Esophagus (tissue), 2 donors: ENCODE measurements at regions not wholly inside any gene's neighbourhood (a gene's known extent, or its start where the extent isn't known, plus 50 kb on each side); places are given as distances from the start of the nearest gene placed in this dataset.

Experiments used
- H3K27ac ChIP-seq, 2 donors: one replicate each; pipeline ENCODE4 v1.5.1; 2013; ENCODE audit warnings: low read depth in 2 of 2, mild to moderate bottlenecking in 2 of 2, inconsistent platforms in 1 of 2, low read length in 1 of 2, moderate library complexity in 1 of 2
- H3K27me3 ChIP-seq, 2 donors: one replicate each; pipeline ENCODE4 v1.6.1; 2013; ENCODE audit warnings: low read length in 2 of 2, control low read depth in 1 of 2, mild to moderate bottlenecking in 1 of 2; ENCODE audit not compliant: insufficient read depth in 2 of 2, control insufficient read depth in 1 of 2
- H3K36me3 ChIP-seq, 2 donors: one replicate each; pipeline ENCODE4 v1.6.1; 2013; ENCODE audit warnings: low read length in 1 of 2; ENCODE audit not compliant: control insufficient read depth in 2 of 2, insufficient read depth in 2 of 2
- H3K4me1 ChIP-seq, 2 donors: one replicate each; pipeline ENCODE4 v1.6.1; 2013; ENCODE audit warnings: low read length in 1 of 2; ENCODE audit not compliant: control insufficient read depth in 2 of 2, insufficient read depth in 2 of 2
- H3K4me3 ChIP-seq, 2 donors: one replicate each; pipeline ENCODE4 v1.5.1; 2013; ENCODE audit warnings: low read length in 2 of 2, mild to moderate bottlenecking in 2 of 2, low read depth in 1 of 2, moderate library complexity in 1 of 2
- H3K9me3 ChIP-seq, 2 donors: one replicate each; pipeline ENCODE4 v1.6.1; 2013; ENCODE audit warnings: mild to moderate bottlenecking in 2 of 2, low read depth in 1 of 2, low read length in 1 of 2, moderate library complexity in 1 of 2; ENCODE audit not compliant: control insufficient read depth in 2 of 2, insufficient read depth in 1 of 2
- whole genome bisulfite sequencing, 2 donors: extraction: QIAGEN DNeasy Blood & Tissue Kit; methylation state at CpG; one replicate each; pipeline ENCODE4 v1.1.7; 2013; 5-methylcytosine and 5-hydroxymethylcytosine counted together
- donor health status: healthy with polysubstance abuse.
- donor health status: Bipolar disorder and iron deficiency.

DNA sequence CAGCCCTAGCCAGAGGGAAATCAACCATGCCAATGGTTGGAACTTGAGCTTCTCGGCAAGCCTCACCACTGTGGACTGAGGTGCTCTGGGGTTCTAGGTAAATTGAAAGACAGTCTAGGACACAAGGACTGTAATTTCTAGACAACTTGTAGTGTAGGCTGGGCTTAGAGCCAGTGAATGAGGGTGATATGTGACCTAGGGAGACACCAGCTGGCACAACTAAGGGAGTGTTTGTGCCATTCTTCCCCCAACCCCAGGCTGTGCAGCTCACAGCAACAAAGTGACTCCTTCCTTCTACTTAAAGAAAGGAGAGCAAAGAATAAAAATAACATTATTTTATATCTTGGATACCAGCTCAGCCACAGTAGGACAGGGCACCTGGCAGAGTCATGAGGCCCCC, 1690.7 kb upstream of the TMEFF2 start:
- 96 to 98% methylated on average over 1 of the region's 1 CpG for WGBS, 2 donors
- Histone ChIP-seq H3K27ac (no peak overlapping the region), H3K4me3 (no peak overlapping the region), H3K36me3 (no peaks in the 10 kb centered on the region), H3K4me1 (no peaks in the 10 kb centered on the region), H3K27me3 (no peaks in the 10 kb centered on the region), H3K9me3 (peaks cover 0 to 3% of the 10 kb centered on the region in 2 donors)

DNA sequence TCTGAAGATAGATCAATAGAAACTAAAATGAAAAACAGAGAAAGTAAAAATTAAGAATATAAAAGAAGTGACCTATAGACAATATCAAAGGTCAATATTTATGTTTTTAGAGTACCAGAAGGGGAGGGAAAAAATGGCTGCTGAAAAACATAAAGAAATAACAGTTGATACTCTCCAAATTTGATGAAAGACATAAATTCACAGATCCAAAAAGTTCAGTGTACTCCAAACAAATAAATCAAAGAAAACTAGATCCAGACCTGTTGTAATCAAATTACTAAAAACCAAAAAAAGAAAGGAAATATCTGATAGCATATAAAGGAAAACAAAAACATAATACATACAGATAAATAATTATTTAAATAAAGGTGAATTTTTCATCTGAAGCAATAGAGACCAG, 1689.1 kb upstream of the TMEFF2 start:
- Histone ChIP-seq H3K4me3 (no peak overlapping the region), H3K27ac (no peak overlapping the region), H3K36me3 (no peaks in the 10 kb centered on the region), H3K27me3 (no peaks in the 10 kb centered on the region), H3K4me1 (no peaks in the 10 kb centered on the region), H3K9me3 (peaks cover 0 to 3% of the 10 kb centered on the region in 2 donors)

DNA sequence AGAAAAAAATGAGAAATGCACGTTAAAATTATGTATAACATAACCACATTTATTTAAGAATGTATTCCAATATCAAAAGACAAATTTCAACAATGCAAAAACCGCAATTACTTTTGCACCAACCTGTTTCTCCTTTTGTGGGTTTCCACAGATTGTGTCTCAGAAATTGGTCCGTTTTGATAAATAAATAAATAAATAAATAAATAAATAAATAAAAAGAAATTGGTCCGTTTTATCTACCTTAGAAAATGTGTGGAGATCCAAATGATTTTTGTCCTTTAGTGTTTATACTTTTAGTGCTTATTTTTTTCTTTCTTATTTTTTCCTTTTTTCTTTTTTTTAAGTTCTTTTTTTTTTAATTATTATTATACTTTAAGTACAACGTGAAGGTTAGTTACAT, 1682.2 kb upstream of the TMEFF2 start:
- H3K9me3 ChIP-seq = no peaks in the 10 kb centered on the region
- no peak overlapping the region for H3K27ac ChIP-seq
- H3K36me3 ChIP-seq = no peaks in the 10 kb centered on the region
- no peak overlapping the region for H3K4me3 ChIP-seq
- no peaks in the 10 kb centered on the region for H3K4me1 ChIP-seq
- WGBS, 2 donors = 91 to 93% methylated on average over 5 of the region's 5 CpGs
- no peaks in the 10 kb centered on the region for H3K27me3 ChIP-seq

DNA sequence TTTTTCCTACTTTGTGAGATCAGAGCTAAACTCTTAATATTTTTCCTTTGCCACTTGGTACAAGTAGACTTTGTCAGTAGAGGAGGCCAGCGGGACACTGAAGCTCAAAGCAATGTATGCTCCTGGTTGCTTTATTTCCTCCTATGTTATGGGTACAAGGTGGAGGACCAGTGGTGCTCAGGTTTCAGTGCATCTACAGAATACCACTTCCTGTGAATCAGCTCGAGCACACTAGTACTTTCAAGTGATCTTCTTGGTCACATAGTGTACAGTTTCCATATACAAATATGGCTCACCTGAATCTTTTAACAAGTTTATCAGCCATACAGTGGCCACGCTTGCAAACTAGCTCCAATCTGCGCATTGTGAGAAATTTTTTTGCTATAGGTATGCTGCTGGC, 1674.8 kb upstream of the TMEFF2 start:
- no peak overlapping the region for H3K27ac ChIP-seq
- no peaks in the 10 kb centered on the region for H3K27me3 ChIP-seq
- H3K36me3 ChIP-seq = no peaks in the 10 kb centered on the region
- H3K4me3 ChIP-seq = no peak overlapping the region
- H3K9me3 ChIP-seq = peaks cover 0 to 14% of the 10 kb centered on the region in 2 donors
- no peaks in the 10 kb centered on the region for H3K4me1 ChIP-seq
- WGBS, 2 donors = 36 to 37% methylated on average over 4 of the region's 4 CpGs

DNA sequence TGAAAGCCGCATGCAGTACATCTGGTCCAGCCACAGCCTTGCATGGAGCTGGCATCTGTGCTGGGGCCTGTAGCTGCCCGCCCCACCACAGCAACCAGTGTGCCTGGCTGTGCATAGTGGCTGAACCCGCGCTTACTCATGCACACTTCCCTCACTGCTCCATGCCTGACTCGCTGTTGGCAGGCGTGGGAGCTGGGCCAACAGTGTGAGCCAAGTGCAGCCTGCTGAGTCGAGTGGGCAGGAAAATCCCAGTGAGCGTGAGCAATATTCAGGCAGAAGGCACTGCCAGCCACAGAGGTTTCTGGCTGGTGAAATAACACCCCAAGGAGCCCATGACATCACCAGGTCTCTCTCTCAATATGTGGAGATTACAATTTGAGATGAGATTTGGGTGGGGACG, 1674.1 kb upstream of the TMEFF2 start:
- H3K4me3 ChIP-seq = no peak overlapping the region
- no peaks in the 10 kb centered on the region for H3K4me1 ChIP-seq
- 80 to 82% methylated on average over 9 of the region's 9 CpGs for WGBS, 2 donors
- no peak overlapping the region for H3K27ac ChIP-seq
- H3K36me3 ChIP-seq = no peaks in the 10 kb centered on the region
- peaks cover 0 to 14% of the 10 kb centered on the region in 2 donors for H3K9me3 ChIP-seq
- H3K27me3 ChIP-seq = no peaks in the 10 kb centered on the region

DNA sequence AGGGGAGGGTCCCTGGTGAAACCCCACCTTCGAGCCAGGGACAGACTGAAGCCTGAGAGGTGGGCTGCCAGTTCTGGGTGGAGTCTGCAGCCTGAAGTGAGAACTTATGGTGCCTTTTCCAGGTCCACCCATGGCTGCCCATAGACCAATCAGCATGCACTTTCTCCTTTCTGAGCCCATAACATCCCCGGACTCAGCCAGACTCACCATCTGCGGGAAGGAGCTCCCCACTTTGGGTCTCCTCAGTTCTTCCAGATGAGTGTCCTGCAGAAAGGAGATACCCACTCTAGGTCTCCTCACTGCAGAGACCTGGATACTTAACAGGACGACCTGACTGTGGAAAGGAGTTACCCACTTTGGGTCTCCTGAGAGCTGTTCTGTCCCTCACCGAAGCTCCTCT, 1673.4 kb upstream of the TMEFF2 start:
- WGBS, 2 donors = 82 to 85% methylated on average over 5 of the region's 5 CpGs
- Histone ChIP-seq H3K9me3 (peaks cover 0 to 14% of the 10 kb centered on the region in 2 donors), H3K4me1 (no peaks in the 10 kb centered on the region), H3K36me3 (no peaks in the 10 kb centered on the region), H3K27me3 (no peaks in the 10 kb centered on the region), H3K27ac (no peak overlapping the region), H3K4me3 (no peak overlapping the region)

DNA sequence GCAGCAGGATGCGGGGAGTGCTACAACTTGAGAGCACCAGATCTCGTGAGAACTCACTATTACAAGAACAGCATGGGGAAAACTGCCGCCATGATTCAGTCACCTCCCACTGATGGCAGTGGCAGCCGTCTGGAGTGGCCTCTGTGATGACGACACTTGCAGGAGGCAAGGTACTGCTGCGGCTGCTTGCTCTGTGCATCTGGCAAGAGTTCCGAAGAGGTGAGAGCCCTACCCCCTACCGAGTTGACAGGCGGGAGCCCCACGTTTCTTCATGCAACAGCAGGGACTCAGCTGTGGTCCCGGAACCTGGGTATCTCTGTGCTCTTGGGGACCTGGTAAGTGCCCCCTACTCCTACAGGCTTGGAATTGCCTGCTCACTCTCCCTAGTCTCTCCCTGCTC, 1672.7 kb upstream of the TMEFF2 start:
- no peaks in the 10 kb centered on the region for H3K4me1 ChIP-seq
- H3K4me3 ChIP-seq = no peak overlapping the region
- H3K27ac ChIP-seq = no peak overlapping the region
- H3K27me3 ChIP-seq = no peaks in the 10 kb centered on the region
- peaks cover 0 to 14% of the 10 kb centered on the region in 2 donors for H3K9me3 ChIP-seq
- H3K36me3 ChIP-seq = no peaks in the 10 kb centered on the region
- 89 to 91% methylated on average over 11 of the region's 11 CpGs for WGBS, 2 donors

DNA sequence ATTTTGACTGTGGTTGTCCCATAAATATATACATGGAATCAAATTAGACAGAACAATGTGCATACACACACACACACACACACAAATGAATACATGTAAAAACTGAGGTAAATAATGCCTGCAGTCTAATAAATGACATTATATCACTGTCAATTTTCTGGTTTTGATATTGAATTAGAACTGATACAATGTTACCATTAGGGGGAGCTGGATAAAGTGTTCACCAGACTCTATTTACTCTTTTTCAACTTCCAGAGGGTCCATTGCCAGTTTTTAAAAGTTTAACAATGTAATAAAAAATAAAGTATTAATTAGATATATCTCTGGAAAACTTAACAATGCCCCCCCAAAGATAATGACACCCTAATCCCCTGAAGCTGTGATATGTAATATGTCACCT, 1666.8 kb upstream of the TMEFF2 start:
- Histone ChIP-seq H3K4me3 (no peak overlapping the region), H3K27ac (no peak overlapping the region), H3K9me3 (peaks cover 0 to 3% of the 10 kb centered on the region in 2 donors)

DNA sequence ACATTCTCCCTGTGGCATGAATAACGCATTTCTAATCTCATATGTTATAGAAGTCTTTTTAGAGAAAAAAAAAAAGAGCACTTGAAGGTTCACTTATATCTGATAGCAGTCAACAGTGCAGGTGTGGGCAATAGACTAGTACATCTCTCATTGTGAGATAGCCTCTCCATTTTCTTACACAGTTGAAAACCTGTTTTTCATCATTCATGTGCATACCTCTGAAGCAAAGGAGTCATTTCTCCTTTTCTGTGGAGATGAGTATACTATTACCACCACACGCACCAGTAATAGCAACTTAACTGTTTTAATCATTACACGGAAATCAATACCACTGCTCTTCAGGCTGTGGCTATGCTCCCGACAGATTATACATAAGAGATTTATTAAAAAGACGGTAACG, 1653.3 kb upstream of the TMEFF2 start:
- no peaks in the 10 kb centered on the region for H3K36me3 ChIP-seq
- H3K27ac ChIP-seq = no peak overlapping the region
- H3K27me3 ChIP-seq = no peaks in the 10 kb centered on the region
- H3K4me1 ChIP-seq = no peaks in the 10 kb centered on the region
- no peaks in the 10 kb centered on the region for H3K9me3 ChIP-seq
- 78 to 88% methylated on average over 6 of the region's 6 CpGs for WGBS, 2 donors
- H3K4me3 ChIP-seq = no peak overlapping the region

More for the DNA sequence above, 1666.8 kb upstream of the TMEFF2 start:
- no peaks in the 10 kb centered on the region for H3K27me3 ChIP-seq
- H3K4me1 ChIP-seq = no peaks in the 10 kb centered on the region
- no peaks in the 10 kb centered on the region for H3K36me3 ChIP-seq

DNA sequence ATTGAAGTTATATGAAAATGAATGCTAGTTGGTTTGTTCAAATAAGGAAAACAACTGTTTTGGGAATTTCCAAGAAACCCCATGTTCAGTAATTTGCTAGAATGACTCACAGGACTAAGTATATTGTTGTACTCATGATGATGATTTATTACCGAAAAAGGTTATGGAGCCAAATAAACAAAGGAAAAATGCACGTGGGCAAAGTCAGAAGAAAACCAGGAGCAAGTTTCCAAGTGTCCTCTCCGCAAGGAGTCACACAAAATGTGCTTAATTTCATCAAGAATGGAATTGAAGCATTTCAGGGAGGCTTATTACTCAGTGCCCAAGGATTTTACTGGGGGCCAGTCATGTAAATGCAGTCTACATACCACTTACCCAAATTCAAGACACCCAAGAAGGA, 1652.4 kb upstream of the TMEFF2 start:
- no peaks in the 10 kb centered on the region for H3K4me1 ChIP-seq
- WGBS, 2 donors = 45 to 46% methylated on average over 3 of the region's 3 CpGs
- no peaks in the 10 kb centered on the region for H3K27me3 ChIP-seq

More for the DNA sequence above, 1652.4 kb upstream of the TMEFF2 start:
- H3K36me3 ChIP-seq = no peaks in the 10 kb centered on the region
- H3K27ac ChIP-seq = no peak overlapping the region
- no peak overlapping the region for H3K4me3 ChIP-seq
- H3K9me3 ChIP-seq = no peaks in the 10 kb centered on the region
